Mesodermal cell (in vitro differentiated cells): ENCODE measurements at regions not wholly inside any gene's neighbourhood (a gene's known extent, or its start where the extent isn't known, plus 50 kb on each side); places are given as distances from the start of the nearest gene placed in this dataset.

Experiments used
- H3K27ac ChIP-seq: 2 replicates; pipeline ENCODE4 v1.7.0; 2013; ENCODE audit warnings: mild to moderate bottlenecking, low read depth, low read length, moderate library complexity; ENCODE audit not compliant: severe bottlenecking
- H3K36me3 ChIP-seq: 2 replicates; pipeline ENCODE4 v1.7.1; 2013; ENCODE audit warnings: mild to moderate bottlenecking, low read length, moderate library complexity; ENCODE audit not compliant: control insufficient read depth, insufficient read depth
- H3K4me1 ChIP-seq: one replicate; pipeline ENCODE4 v1.7.1; 2013; ENCODE audit warnings: mild to moderate bottlenecking, low read length; ENCODE audit not compliant: insufficient read depth, control insufficient read depth, poor library complexity, severe bottlenecking
- H3K4me3 ChIP-seq: 2 replicates; pipeline ENCODE4 v1.7.0; 2013; ENCODE audit warnings: low read length, control low read depth, mild to moderate bottlenecking; ENCODE audit not compliant: insufficient read depth, poor library complexity, severe bottlenecking; ENCODE audit errors: extremely low read depth
- H3K9me3 ChIP-seq: 2 replicates; pipeline ENCODE4 v1.7.1; 2013; ENCODE audit warnings: mild to moderate bottlenecking, low read length, moderate library complexity; ENCODE audit not compliant: control insufficient read depth
- WGBS, 2 experiments: methylation state at CpG; one replicate each; pipeline ENCODE4 v1.1.5; 2013; ENCODE audit warnings: missing lambda C conversion rate in 2 of 2; ENCODE audit not compliant: insufficient coverage in 2 of 2; 5-methylcytosine and 5-hydroxymethylcytosine counted together

DNA sequence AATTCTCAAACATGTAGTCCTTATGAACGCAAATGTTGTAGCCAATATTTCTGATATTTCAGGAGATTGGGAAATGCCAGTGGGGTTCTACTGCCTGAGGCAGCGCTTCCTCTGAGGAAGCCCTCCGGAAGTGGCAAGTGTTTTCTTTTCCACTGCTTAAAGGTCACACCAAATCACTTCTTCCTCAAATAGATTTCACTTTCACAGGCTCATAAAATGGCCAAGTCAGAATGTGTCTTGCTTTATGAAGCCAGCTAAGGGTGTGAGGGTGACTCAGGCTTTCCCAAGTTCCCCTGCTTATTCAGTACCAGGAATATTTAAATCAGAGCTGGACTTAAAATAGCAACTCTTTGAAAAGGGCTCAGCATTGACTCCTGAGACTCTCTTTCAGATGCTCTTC lies 514.2 kb upstream of the DIPK2B start:
- Histone ChIP-seq H3K4me3 (no peak overlapping the region), H3K4me1 (peaks cover 22% of the 10 kb centered on the region), H3K9me3 (no peaks in the 10 kb centered on the region), H3K27ac (no peak overlapping the region), H3K36me3 (no peaks in the 10 kb centered on the region)
- no CpG with 5 or more reads among the region's 3 CpGs for WGBS, 2 experiments

DNA sequence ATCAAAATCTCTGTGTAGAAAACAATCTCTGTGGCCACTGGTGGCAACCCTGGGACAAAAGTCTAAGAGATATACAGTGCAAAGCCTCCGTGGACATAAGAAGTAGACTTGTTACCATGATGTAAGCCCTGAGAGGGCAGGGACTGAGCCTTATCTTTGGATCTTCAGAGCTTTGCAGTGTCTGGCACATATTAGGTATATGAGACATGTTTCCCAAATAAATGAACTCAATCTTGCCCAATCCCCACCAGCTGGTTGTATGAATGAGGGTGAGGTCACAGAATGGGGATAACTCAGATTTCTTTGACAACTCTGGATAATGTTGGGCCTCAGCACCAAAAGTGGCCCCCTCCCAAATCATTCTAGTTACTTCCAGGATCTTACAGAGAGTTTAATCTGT lies 511.4 kb upstream of the DIPK2B start:
- Histone ChIP-seq H3K9me3 (no peaks in the 10 kb centered on the region), H3K4me3 (no peak overlapping the region), H3K36me3 (no peaks in the 10 kb centered on the region), H3K4me1 (peaks cover 25% of the 10 kb centered on the region), H3K27ac (no peak overlapping the region)
- 100% methylated on average over 1 of the region's 1 CpG; no CpG with 5 or more reads in 1 of the 2 experiments for whole genome bisulfite sequencing, 2 experiments

DNA sequence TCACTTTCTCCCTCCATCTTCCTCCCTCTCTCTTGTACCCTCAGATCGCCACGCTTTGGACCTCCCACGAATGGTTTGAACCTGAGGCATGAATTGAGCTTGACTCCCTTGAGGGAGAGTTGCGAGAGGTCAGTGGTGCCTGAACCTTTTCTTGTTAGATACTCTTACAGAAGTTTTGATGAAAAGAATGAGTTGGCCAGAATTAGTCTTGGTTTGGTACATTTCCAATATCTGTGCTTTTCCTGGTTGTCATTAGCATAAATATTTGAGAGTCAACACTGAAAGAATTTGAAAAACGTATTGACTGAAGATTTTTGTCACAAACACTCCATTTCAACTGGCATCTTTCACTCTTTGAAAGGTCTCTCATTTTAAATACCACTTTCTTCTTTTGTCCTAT lies 510.6 kb upstream of the DIPK2B start:
- Histone ChIP-seq H3K4me3 (no peak overlapping the region), H3K27ac (peak overlapping the region; percentile 2), H3K9me3 (no peaks in the 10 kb centered on the region), H3K36me3 (no peaks in the 10 kb centered on the region), H3K4me1 (peaks cover 25% of the 10 kb centered on the region)
- 94% methylated on average over 3 of the region's 5 CpGs; no CpG with 5 or more reads in 1 of the 2 experiments for WGBS, 2 experiments

DNA sequence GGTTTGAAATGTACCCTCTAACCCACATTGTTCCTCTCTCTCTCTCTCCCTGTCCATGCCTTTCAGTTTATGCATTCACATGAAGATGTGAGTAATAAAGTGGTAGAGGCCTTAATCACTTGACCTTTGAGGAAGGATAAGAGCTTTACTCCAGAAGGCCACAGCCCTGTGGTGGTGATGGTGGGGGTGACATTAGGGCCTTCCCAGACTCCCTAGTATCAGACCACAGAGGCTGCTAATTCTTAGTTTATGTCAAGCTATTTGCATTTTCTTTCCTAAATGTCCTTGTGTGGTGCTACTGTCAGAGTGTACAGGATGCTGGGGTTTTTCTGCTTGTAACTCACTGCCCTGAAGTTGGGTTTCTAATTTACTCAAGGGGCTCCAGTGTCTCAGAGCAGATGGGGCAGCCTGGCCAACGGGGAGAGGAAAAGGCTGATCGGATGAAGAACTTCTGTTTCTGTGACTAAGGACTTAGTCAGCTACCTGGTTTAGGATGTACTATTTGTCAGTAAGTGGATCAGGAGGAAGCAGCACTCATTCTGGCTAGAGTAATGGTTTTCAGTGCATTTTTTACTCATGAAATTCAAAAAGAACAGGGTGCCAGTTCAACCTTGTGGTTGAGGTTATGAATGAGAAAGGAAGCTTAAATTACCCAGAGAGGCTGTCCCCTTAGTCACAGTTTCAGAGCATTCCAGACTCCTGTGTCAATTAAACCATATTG lies 509.6 kb upstream of the DIPK2B start:
- peaks cover 22% of the 10 kb centered on the region for H3K4me1 ChIP-seq
- H3K36me3 ChIP-seq: no peaks in the 10 kb centered on the region
- no peak overlapping the region for H3K4me3 ChIP-seq
- 100% methylated on average over 1 of the region's 2 CpGs; no CpG with 5 or more reads in 1 of the 2 experiments for WGBS, 2 experiments
- no peaks in the 10 kb centered on the region for H3K9me3 ChIP-seq
- peak overlapping the region; percentile 46 for H3K27ac ChIP-seq

DNA sequence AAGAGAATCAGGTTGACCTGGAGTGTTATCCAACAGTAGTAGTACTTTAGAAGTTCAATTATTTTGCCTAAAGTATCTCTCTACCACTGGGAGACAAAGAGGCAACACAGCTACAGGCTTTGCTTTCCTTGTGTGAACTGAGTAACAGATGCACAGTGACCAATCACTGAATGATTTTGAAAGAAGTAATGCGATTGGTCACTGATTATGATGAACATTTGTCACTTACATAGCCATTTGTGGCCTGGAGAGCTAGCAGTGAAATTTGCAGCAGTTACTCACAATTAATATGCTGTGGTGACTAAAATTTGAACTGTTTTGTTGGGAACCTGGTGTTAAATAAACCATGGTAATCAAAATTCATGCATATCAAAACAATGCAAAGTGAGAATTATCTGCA lies 508.7 kb upstream of the DIPK2B start:
- Histone ChIP-seq H3K4me3 (no peak overlapping the region), H3K36me3 (no peaks in the 10 kb centered on the region), H3K27ac (no peak overlapping the region), H3K4me1 (peaks cover 20% of the 10 kb centered on the region), H3K9me3 (no peaks in the 10 kb centered on the region)
- WGBS, 2 experiments: 100% methylated on average over 1 of the region's 1 CpG; no CpG with 5 or more reads in 1 of the 2 experiments

DNA sequence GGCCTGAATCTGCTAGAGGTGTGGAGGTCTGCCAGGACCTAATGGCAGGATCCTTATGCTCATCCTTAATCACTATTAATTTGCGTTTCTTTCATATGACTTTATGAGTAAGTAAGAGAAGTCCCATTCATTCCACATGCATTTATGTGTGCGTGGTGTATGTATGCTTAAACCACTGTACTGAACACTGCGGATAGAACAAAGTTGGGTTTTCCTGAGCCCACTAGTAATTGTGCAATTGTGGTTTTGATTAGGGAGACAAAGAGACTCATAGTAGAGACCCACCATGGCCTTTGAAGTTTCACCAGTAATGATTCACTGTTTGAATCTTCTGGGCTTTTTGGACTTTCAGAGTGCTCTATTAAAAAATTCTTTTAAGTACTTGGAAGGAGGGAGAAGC lies 498.5 kb upstream of the DIPK2B start:
- H3K36me3 ChIP-seq: no peaks in the 10 kb centered on the region

DNA sequence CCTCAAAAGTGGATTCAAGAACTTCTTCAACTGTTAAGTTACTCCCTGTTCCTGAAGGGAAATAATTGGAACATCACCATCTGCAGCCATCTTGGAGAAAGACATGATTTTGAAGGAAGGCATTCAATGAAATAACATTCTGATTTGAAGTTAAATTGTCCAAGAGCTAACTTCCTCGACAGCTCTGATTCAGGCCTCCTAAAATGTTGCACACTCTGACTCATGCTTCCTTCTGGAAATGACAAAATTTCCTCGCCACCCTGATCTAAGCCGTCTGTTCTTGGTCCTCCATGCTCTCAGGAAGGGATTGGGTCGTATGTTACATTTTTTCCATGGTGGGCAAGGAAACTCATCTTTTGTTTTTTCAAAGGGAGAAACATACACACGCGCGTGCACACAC lies 496.9 kb upstream of the DIPK2B start:
- WGBS, 2 experiments: 100% methylated on average over 1 of the region's 7 CpGs; no CpG with 5 or more reads in 1 of the 2 experiments
- Histone ChIP-seq H3K9me3 (no peaks in the 10 kb centered on the region), H3K36me3 (no peaks in the 10 kb centered on the region), H3K27ac (no peak overlapping the region), H3K4me1 (peaks cover 4% of the 10 kb centered on the region), H3K4me3 (no peak overlapping the region)

More for the DNA sequence above, 498.5 kb upstream of the DIPK2B start:
- no CpG with 5 or more reads among the region's 3 CpGs for WGBS, 2 experiments
- H3K9me3 ChIP-seq: no peaks in the 10 kb centered on the region
- H3K4me3 ChIP-seq: no peak overlapping the region
- H3K4me1 ChIP-seq: peaks cover 4% of the 10 kb centered on the region
- no peak overlapping the region for H3K27ac ChIP-seq

DNA sequence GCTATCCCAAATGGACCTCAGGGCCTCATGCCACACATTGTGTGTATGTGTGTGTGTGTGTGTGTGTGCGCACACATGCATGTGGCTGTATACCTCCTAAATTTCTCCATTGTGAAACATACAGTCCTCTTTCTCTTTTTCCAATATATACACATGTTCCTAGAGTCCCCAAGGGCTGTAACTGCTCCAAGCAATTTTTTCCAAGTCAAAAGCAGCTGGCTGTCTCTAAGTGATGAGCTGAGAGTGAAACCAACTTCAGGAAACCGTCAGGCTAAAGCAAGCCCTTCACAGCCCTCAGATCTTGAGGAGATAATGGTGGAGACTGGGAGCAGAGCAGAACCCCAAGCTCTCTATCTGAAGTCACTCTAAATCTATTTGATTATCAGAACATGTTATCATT lies 496.1 kb upstream of the DIPK2B start:
- Histone ChIP-seq H3K4me3 (no peak overlapping the region), H3K27ac (no peak overlapping the region), H3K4me1 (peaks cover 4% of the 10 kb centered on the region), H3K36me3 (no peaks in the 10 kb centered on the region), H3K9me3 (no peaks in the 10 kb centered on the region)
- WGBS, 2 experiments: no CpG with 5 or more reads among the region's 2 CpGs

DNA sequence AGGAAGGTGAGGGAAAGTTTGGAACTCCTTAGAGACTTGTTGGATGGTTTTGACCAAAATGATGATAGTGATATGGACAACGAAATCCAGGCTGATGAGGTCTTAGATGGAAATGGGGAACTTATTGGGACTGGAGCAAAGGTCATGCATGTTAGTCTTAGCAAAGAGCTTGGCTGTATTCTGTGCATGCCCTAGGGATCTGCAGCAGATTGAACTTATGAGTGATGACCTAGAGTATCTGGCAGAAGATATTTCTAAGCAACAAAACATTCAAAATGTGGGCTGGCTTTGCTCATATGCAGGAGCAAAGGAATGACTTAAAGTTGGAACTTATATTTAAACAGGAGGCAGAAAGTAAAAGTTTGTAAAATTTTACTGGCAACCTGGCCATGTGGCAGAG lies 489.3 kb upstream of the DIPK2B start:
- 100% methylated on average over 1 of the region's 1 CpG for WGBS, 2 experiments
- no peak overlapping the region for H3K4me3 ChIP-seq

DNA sequence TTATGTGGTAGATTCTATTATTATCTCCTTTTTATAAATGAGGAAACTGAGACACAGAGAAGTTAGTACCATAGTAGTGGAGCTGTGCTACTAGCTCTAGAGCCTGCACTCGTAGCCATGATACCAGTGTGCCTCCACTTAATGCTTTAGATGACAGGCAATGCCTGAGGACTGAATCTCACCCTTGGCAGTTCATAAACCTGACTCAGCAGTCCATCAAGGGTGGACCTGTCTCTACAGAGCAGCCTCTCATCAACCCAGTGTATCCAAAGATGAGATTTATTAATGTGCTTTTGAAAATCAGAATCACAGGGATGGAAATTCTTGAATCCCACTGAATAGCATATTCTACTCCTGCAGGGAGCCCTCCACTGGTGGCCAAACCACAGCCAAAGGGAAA lies 483.2 kb upstream of the DIPK2B start:
- Histone ChIP-seq H3K4me3 (no peak overlapping the region), H3K9me3 (no peaks in the 10 kb centered on the region), H3K4me1 (no peaks in the 10 kb centered on the region), H3K27ac (no peak overlapping the region), H3K36me3 (no peaks in the 10 kb centered on the region)
- WGBS, 2 experiments: 100% methylated on average over 1 of the region's 1 CpG

More for the DNA sequence above, 489.3 kb upstream of the DIPK2B start:
- Histone ChIP-seq H3K27ac (no peak overlapping the region), H3K4me1 (no peaks in the 10 kb centered on the region), H3K36me3 (no peaks in the 10 kb centered on the region), H3K9me3 (no peaks in the 10 kb centered on the region)

DNA sequence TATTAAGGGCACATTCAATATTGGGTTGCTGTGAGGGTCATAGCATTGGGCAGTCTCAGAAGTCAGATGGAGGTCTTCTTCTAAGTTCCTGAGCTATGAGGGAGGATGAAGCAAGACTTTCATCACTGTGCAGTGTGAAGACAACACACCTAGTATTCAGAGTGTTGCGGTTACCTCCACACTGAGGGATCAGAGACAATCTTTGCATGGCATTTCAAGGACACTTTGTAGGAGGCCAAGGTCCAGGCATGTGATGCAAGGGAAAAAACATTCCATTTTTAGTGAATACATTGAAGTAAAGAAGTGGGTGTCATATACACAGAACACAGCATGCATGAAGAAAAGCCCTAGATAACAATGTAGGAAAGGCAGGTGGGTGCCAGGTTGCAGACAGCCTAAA lies 481.2 kb upstream of the DIPK2B start:
- WGBS, 2 experiments: 100% methylated on average over 1 of the region's 1 CpG; no CpG with 5 or more reads in 1 of the 2 experiments
- Histone ChIP-seq H3K27ac (no peak overlapping the region), H3K36me3 (no peaks in the 10 kb centered on the region), H3K4me1 (no peaks in the 10 kb centered on the region), H3K9me3 (no peaks in the 10 kb centered on the region), H3K4me3 (no peak overlapping the region)
